HepG2 (cell line): ENCODE measurements at regions not wholly inside any gene's neighbourhood (a gene's known extent, or its start where the extent isn't known, plus 50 kb on each side); places are given as distances from the start of the nearest gene placed in this dataset.

Source experiments
- ATAC-seq: fragments of 200-7000 bp; cut with Tn5 transposase; 3 replicates; pipeline ENCODE4 v1.9.1; 2020; ENCODE audit warnings: mild to moderate bottlenecking, moderate library complexity
- BruUV-seq: library from RNA; stranded (reverse); fragments of 400-500 nt; replicated peaks from 2 replicates; lab custom pipeline; 2021; lab: Mats Ljungman, UMichigan
- CTCF ChIA-PET: fragments of 300-600 bp; formaldehyde crosslinking; extraction: SDS; loops from one replicate; lab custom pipeline; 2021; ENCODE audit warnings: low total read pairs, inconsistent platforms, low intra/inter-chr PET ratio; lab: Yijun Ruan, JAX
- POLR2A ChIA-PET: fragments of 350-600 bp; sonication (Branson Sonifier 250); formaldehyde crosslinking; loops from one replicate; lab custom pipeline; 2020; ENCODE audit warnings: antibody characterized with exemption, inconsistent platforms; lab: Yijun Ruan, JAX
- DNase-seq: peaks from one replicate; pipeline ENCODE4 v3.0.0-alpha.2; 2015; ENCODE audit warnings: low spot score
- FAIRE-seq: peaks from 3 replicates; lab custom pipeline; 2011; peaks lifted over from hg19 to GRCh38; lab: Jason Lieb, UNC
- H2AFZ ChIP-seq: one replicate; pipeline ENCODE4 v1.6.1; 2011; ENCODE audit warnings: low read length, inconsistent platforms
- H3K27ac ChIP-seq: fragments of 300-600 bp; 3 replicates; pipeline ENCODE4 v1.8.0; 2011; ENCODE audit warnings: mixed run types, mild to moderate bottlenecking, mixed read lengths, low read length, inconsistent platforms; ENCODE audit not compliant: insufficient read depth; ENCODE audit errors: extremely low read length
- H3K27me3 ChIP-seq, 2 experiments: fragments of 200-600 bp in 1 of 2; 2 replicates in 1 of 2; 3 replicates in 1 of 2; pipeline versions ENCODE4 v1.6.0 to v1.8.0; 2011; ENCODE audit warnings: low read length in 2 of 2, mild to moderate bottlenecking in 2 of 2, moderate library complexity in 2 of 2, inconsistent platforms in 1 of 2; ENCODE audit not compliant: insufficient read depth in 2 of 2, control insufficient read depth in 1 of 2
- H3K36me3 ChIP-seq, 2 experiments: fragments of 200-600 bp in 1 of 2; replicated peaks in 1 of 2; 2 replicates in 1 of 2; 3 replicates in 1 of 2; pipeline versions ENCODE4 v1.5.1 to v1.8.0; 2011; ENCODE audit warnings: low read length in 2 of 2, inconsistent platforms in 1 of 2; ENCODE audit not compliant: insufficient read depth in 2 of 2, control insufficient read depth in 1 of 2
- H3K4me1 ChIP-seq: 2 replicates; pipeline ENCODE4 v1.5.1; 2012; ENCODE audit warnings: low read length, inconsistent platforms; ENCODE audit not compliant: insufficient read depth
- H3K4me2 ChIP-seq: 2 replicates; pipeline ENCODE4 v1.6.0; 2011; ENCODE audit warnings: low read depth, low read length, inconsistent platforms
- H3K4me3 ChIP-seq, 3 experiments: fragments of 200-600 bp in 1 of 3; sonication (generic), shearing (Covaris generic) in 1 of 3; replicated peaks in 1 of 3; 2 replicates each; pipeline ENCODE4 v1.5.1; 2011 to 2016; ENCODE audit warnings: low read length in 3 of 3, inconsistent platforms in 2 of 3, low read depth in 2 of 3, mild to moderate bottlenecking in 2 of 3, control low read depth in 1 of 3, mixed read lengths in 1 of 3; ENCODE audit not compliant: insufficient read depth in 1 of 3
- H3K79me2 ChIP-seq: one replicate; pipeline ENCODE4 v1.6.1; 2011; ENCODE audit warnings: low read length, inconsistent platforms; ENCODE audit not compliant: insufficient read depth
- H3K9ac ChIP-seq: 2 replicates; pipeline ENCODE4 v1.6.0; 2011; ENCODE audit warnings: mild to moderate bottlenecking, low read depth, low read length, inconsistent platforms; ENCODE audit not compliant: insufficient read depth
- H3K9me3 ChIP-seq: 2 replicates; pipeline ENCODE4 v1.5.1; 2012; ENCODE audit warnings: mild to moderate bottlenecking, low read length
- H4K20me1 ChIP-seq: 2 replicates; pipeline ENCODE4 v1.6.0; 2011; ENCODE audit warnings: inconsistent platforms, mild to moderate bottlenecking, low read length, moderate library complexity; ENCODE audit not compliant: insufficient read depth
- ARNT2 ChIP-seq: sonication (generic); formaldehyde crosslinking; IDR thresholded peaks from 2 replicates; pipeline ENCODE4 v1.8.0; 2022; ENCODE audit warnings: mild to moderate bottlenecking, low read depth, missing genetic modification reagents, moderate library complexity
- ATAD3A ChIP-seq: sonication (generic); formaldehyde crosslinking; IDR thresholded peaks from 2 replicates; pipeline ENCODE4 v1.4.0; 2020; ENCODE audit warnings: missing genetic modification reagents
- DDIT3 ChIP-seq: sonication (generic); formaldehyde crosslinking; IDR thresholded peaks from 2 replicates; pipeline ENCODE4 v1.4.0; 2020; ENCODE audit warnings: mild to moderate bottlenecking, missing genetic modification reagents
- GATA4 ChIP-seq: sonication (generic); IDR thresholded peaks from 2 replicates; pipeline ENCODE4 v1.6.1; 2016; ENCODE audit warnings: antibody characterized with exemption, low read depth, borderline replicate concordance
- GFI1 ChIP-seq: sonication (generic); formaldehyde crosslinking; IDR thresholded peaks from 2 replicates; pipeline ENCODE4 v1.5.0; 2020; ENCODE audit warnings: missing genetic modification reagents, mild to moderate bottlenecking, borderline replicate concordance
- GPN1 ChIP-seq: sonication (generic); formaldehyde crosslinking; IDR thresholded peaks from 2 replicates; pipeline ENCODE4 v1.5.1; 2020; ENCODE audit warnings: missing genetic modification reagents, borderline replicate concordance
- HNF1A ChIP-seq, 2 experiments: sonication (generic) in 1 of 2; formaldehyde crosslinking in 1 of 2; IDR thresholded peaks; 2 replicates each; pipeline versions ENCODE4 v1.4.0 to v1.6.1; 2016 to 2020; ENCODE audit warnings: borderline replicate concordance in 1 of 2, low read depth in 1 of 2, mild to moderate bottlenecking in 1 of 2, missing genetic modification reagents in 1 of 2
- MAFF ChIP-seq: IDR thresholded peaks from 2 replicates; pipeline ENCODE4 v1.6.1; 2011; ENCODE audit warnings: low read depth, low read length, improper control_type of control experiment
- MTA1 ChIP-seq: sonication (generic); formaldehyde crosslinking; IDR thresholded peaks from 2 replicates; pipeline ENCODE4 v1.4.0; 2020; ENCODE audit warnings: missing genetic modification reagents, mild to moderate bottlenecking, borderline replicate concordance
- NR3C1 ChIP-seq: sonication (generic); formaldehyde crosslinking; IDR thresholded peaks from 2 replicates; pipeline ENCODE4 v1.4.0; 2020; ENCODE audit warnings: missing genetic modification reagents
- PAX8 ChIP-seq: sonication (generic); formaldehyde crosslinking; IDR thresholded peaks from 2 replicates; pipeline ENCODE4 v1.8.0; 2022; ENCODE audit warnings: mild to moderate bottlenecking, missing genetic modification reagents, borderline replicate concordance
- POLR2G ChIP-seq: fragments of 200-400 bp; formaldehyde crosslinking; IDR thresholded peaks from 2 replicates; pipeline ENCODE4 v1.6.1; 2018; ENCODE audit warnings: mild to moderate bottlenecking, low read depth, low read length, moderate library complexity
- SALL1 ChIP-seq: sonication (generic); formaldehyde crosslinking; IDR thresholded peaks from 2 replicates; pipeline ENCODE4 v1.8.0; 2022; ENCODE audit warnings: mild to moderate bottlenecking, missing genetic modification reagents
- SOX6 ChIP-seq, 2 experiments: fragments of 450-650 bp in 1 of 2; sonication (generic) in 1 of 2; formaldehyde crosslinking in 1 of 2; IDR thresholded peaks; 2 replicates each; pipeline versions ENCODE4 v1.4.0 to v1.6.1; 2017 to 2020; ENCODE audit warnings: antibody characterized with exemption in 1 of 2, mild to moderate bottlenecking in 1 of 2, missing genetic modification reagents in 1 of 2
- ZMAT5 ChIP-seq: sonication (generic); formaldehyde crosslinking; IDR thresholded peaks from 2 replicates; pipeline ENCODE4 v1.5.0; 2020; ENCODE audit warnings: mild to moderate bottlenecking, low read depth, missing genetic modification reagents, borderline replicate concordance
- ZNF18 ChIP-seq: sonication (generic); formaldehyde crosslinking; IDR thresholded peaks from 2 replicates; pipeline ENCODE4 v1.8.0; 2022; ENCODE audit warnings: mild to moderate bottlenecking, missing genetic modification reagents; ENCODE audit not compliant: insufficient replicate concordance
- ZNF607 ChIP-seq: sonication (generic); formaldehyde crosslinking; IDR thresholded peaks from 2 replicates; pipeline ENCODE4 v1.5.1; 2020; ENCODE audit warnings: missing genetic modification reagents, mild to moderate bottlenecking, borderline replicate concordance
- ZNF747 ChIP-seq: sonication (generic); formaldehyde crosslinking; IDR thresholded peaks from 2 replicates; pipeline ENCODE4 v1.8.1; 2023; ENCODE audit warnings: missing genetic modification reagents, mild to moderate bottlenecking, borderline replicate concordance
- WGBS: methylation state at CpG from one replicate; pipeline ENCODE4 v1.1.6; 2017; ENCODE audit warnings: low lambda C conversion rate; 5-methylcytosine and 5-hydroxymethylcytosine counted together
- in situ Hi-C: cut with HindIII; loops from 2 replicates; pipeline ENCODE4 v1.10.0; 2017; ENCODE audit warnings: low pct_unique_long_range_greater_than_20kb; ENCODE audit not compliant: extremely low pct_ligation_motif_present
- intact Hi-C: fragments of 100-400 bp; cut with micrococcal nuclease; formaldehyde crosslinking; loops from one replicate; pipeline ENCODE4 v1.10.0; 2022; ENCODE audit not compliant: unreplicated experiment

- ATAC-seq (no peak), DNase-seq (no peak), FAIRE-seq (no peak)
- POLR2A ChIA-PET: no interaction called here
- intact Hi-C loops: no loop called here
- H3K9me3 ChIP-seq: no peaks in the 10 kb centered on the region
- no peaks in the 10 kb centered on the region for H3K27me3 ChIP-seq
- H2AFZ ChIP-seq: no peak overlapping the region
- WGBS: 2% methylated on average over 4 of the region's 4 CpGs
- H3K27ac ChIP-seq: no peak overlapping the region
- H4K20me1 ChIP-seq: no peaks in the 10 kb centered on the region
- BruUV-seq: no TSS peak
- H3K4me2 ChIP-seq: no peak overlapping the region
- H3K79me2 ChIP-seq: no peaks in the 10 kb centered on the region
- H3K36me3 ChIP-seq: no peaks in the 10 kb centered on the region
- no peak overlapping the region for H3K9ac ChIP-seq
- in situ Hi-C loops: no loop called here
- CTCF ChIA-PET: no interaction called here
- no peaks in the 10 kb centered on the region for H3K4me1 ChIP-seq
- H3K4me3 ChIP-seq: no peak overlapping the region
- TF ChIP-seq ZNF18: no peak
- TF ChIP-seq NR3C1: no peak
- no peak for TF ChIP-seq POLR2G
- TF ChIP-seq GPN1 (CRISPR knock-in tag): no peak
- no peak for TF ChIP-seq HNF1A (IDR thresholded peaks at IDR 0.05; ENCODE audit: low read depth)
- TF ChIP-seq HNF1A (CRISPR knock-in tag; IDR thresholded peaks at IDR 0.05; ENCODE audit: borderline replicate concordance): no peak
- no peak for TF ChIP-seq ATAD3A (CRISPR knock-in tag)
- no peak for TF ChIP-seq ZNF607 (CRISPR knock-in tag)
- TF ChIP-seq MTA1 (CRISPR knock-in tag): no peak
- TF ChIP-seq GATA4: no peak
- no peak for TF ChIP-seq PAX8 (CRISPR knock-in tag)
- TF ChIP-seq GFI1 (CRISPR knock-in tag): no peak
- TF ChIP-seq ZMAT5 (CRISPR knock-in tag): no peak
- no peak for TF ChIP-seq ZNF747 (CRISPR knock-in tag)
- TF ChIP-seq SOX6 (IDR thresholded peaks at IDR 0.05): no peak
- TF ChIP-seq SOX6 (CRISPR knock-in tag; IDR thresholded peaks at IDR 0.05): no peak
- TF ChIP-seq DDIT3: no peak
- TF ChIP-seq MAFF: no peak
- TF ChIP-seq ARNT2 (CRISPR knock-in tag): no peak
- no peak for TF ChIP-seq SALL1
Observed at GRCh38 chr6:92047152-92047850, 1372.1 kb downstream of the EPHA7 start.
